ENCODE measurements at regions not wholly inside any gene's neighbourhood (a gene's known extent, or its start where the extent isn't known, plus 50 kb on each side); places are given as distances from the start of the nearest gene placed in this dataset.

- TF ChIP-seq, protein P1, sequence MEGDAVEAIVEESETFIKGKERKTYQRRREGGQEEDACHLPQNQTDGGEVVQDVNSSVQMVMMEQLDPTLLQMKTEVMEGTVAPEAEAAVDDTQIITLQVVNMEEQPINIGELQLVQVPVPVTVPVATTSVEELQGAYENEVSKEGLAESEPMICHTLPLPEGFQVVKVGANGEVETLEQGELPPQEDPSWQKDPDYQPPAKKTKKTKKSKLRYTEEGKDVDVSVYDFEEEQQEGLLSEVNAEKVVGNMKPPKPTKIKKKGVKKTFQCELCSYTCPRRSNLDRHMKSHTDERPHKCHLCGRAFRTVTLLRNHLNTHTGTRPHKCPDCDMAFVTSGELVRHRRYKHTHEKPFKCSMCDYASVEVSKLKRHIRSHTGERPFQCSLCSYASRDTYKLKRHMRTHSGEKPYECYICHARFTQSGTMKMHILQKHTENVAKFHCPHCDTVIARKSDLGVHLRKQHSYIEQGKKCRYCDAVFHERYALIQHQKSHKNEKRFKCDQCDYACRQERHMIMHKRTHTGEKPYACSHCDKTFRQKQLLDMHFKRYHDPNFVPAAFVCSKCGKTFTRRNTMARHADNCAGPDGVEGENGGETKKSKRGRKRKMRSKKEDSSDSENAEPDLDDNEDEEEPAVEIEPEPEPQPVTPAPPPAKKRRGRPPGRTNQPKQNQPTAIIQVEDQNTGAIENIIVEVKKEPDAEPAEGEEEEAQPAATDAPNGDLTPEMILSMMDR (IDR thresholded peaks at IDR 0.05): no peak
- TF ChIP-seq POLR2A (IDR thresholded peaks at IDR 0.05): no peak
These were observed 74.0 kb upstream of the GSE1 start for GRCh38 chr16:85539084-85539483.
